ENCODE measurements at regions not wholly inside any gene's neighbourhood (a gene's known extent, or its start where the extent isn't known, plus 50 kb on each side); places are given as distances from the start of the nearest gene placed in this dataset.

GRCh38 chr5:29902859-29903258 is 1290.6 kb upstream of the CDH6 start:
- H3K36me3 Mint-ChIP-seq (ENCODE audit: low read depth) = no peaks in the 10 kb centered on the region
- DNase-seq (ENCODE audit: low spot score) = no peak
- no peak overlapping the region for H3K4me3 Mint-ChIP-seq
- H3K27me3 Mint-ChIP-seq (ENCODE audit: low read depth) = no peaks in the 10 kb centered on the region
- no peaks in the 10 kb centered on the region for H3K4me1 Mint-ChIP-seq (ENCODE audit: low read depth)
- H3K27ac Mint-ChIP-seq = no peak overlapping the region
- peaks cover 25% of the 10 kb centered on the region for H3K9me3 Mint-ChIP-seq

- H3K4me1 Mint-ChIP-seq (ENCODE audit: low read depth) = no peaks in the 10 kb centered on the region
- peaks cover 33% of the 10 kb centered on the region for H3K9me3 Mint-ChIP-seq
- H3K4me3 Mint-ChIP-seq = no peak overlapping the region
- H3K27ac Mint-ChIP-seq = no peak overlapping the region
- H3K36me3 Mint-ChIP-seq (ENCODE audit: low read depth) = no peaks in the 10 kb centered on the region
- DNase-seq (ENCODE audit: low spot score) = no peak
- H3K27me3 Mint-ChIP-seq (ENCODE audit: low read depth) = no peaks in the 10 kb centered on the region
Measured at GRCh38 chr5:29899583-29899982, 1293.9 kb upstream of the CDH6 start.

- Mint-ChIP-seq H3K4me3 (no peak overlapping the region), H3K9me3 (peaks cover 40% of the 10 kb centered on the region), H3K36me3 (ENCODE audit: low read depth) (no peaks in the 10 kb centered on the region), H3K27ac (no peak overlapping the region), H3K4me1 (ENCODE audit: low read depth) (no peaks in the 10 kb centered on the region), H3K27me3 (ENCODE audit: low read depth) (no peaks in the 10 kb centered on the region)
- no peak for DNase-seq (ENCODE audit: low spot score)
Measured at GRCh38 chr5:29897916-29898315, 1295.6 kb upstream of the CDH6 start.

GRCh38 chr5:29896646-29897045 is 1296.8 kb upstream of the CDH6 start:
- H3K9me3 Mint-ChIP-seq = peaks cover 38% of the 10 kb centered on the region
- H3K4me3 Mint-ChIP-seq = no peak overlapping the region
- no peak overlapping the region for H3K27ac Mint-ChIP-seq
- no peaks in the 10 kb centered on the region for H3K4me1 Mint-ChIP-seq (ENCODE audit: low read depth)
- H3K27me3 Mint-ChIP-seq (ENCODE audit: low read depth) = no peaks in the 10 kb centered on the region
- H3K36me3 Mint-ChIP-seq (ENCODE audit: low read depth) = no peaks in the 10 kb centered on the region
- no peak for DNase-seq (ENCODE audit: low spot score)

GRCh38 chr5:29894668-29895067 is 1298.8 kb upstream of the CDH6 start:
- Mint-ChIP-seq H3K9me3 (peaks cover 40% of the 10 kb centered on the region), H3K4me3 (no peak overlapping the region), H3K4me1 (ENCODE audit: low read depth) (no peaks in the 10 kb centered on the region), H3K27ac (no peak overlapping the region), H3K36me3 (ENCODE audit: low read depth) (no peaks in the 10 kb centered on the region), H3K27me3 (ENCODE audit: low read depth) (no peaks in the 10 kb centered on the region)
- no peak for DNase-seq (ENCODE audit: low spot score)

GRCh38 chr5:29889051-29889450 is 1304.4 kb upstream of the CDH6 start:
- no peak for DNase-seq (ENCODE audit: low spot score)
- H3K4me3 Mint-ChIP-seq = no peak overlapping the region
- H3K9me3 Mint-ChIP-seq = peaks cover 46% of the 10 kb centered on the region
- H3K27ac Mint-ChIP-seq = no peak overlapping the region
- no peaks in the 10 kb centered on the region for H3K36me3 Mint-ChIP-seq (ENCODE audit: low read depth)
- no peaks in the 10 kb centered on the region for H3K4me1 Mint-ChIP-seq (ENCODE audit: low read depth)
- H3K27me3 Mint-ChIP-seq (ENCODE audit: low read depth) = no peaks in the 10 kb centered on the region

- no peaks in the 10 kb centered on the region for H3K27me3 Mint-ChIP-seq (ENCODE audit: low read depth)
Measured at GRCh38 chr5:29885595-29885994, 1307.9 kb upstream of the CDH6 start.

GRCh38 chr5:29882036-29882435 is 1311.5 kb upstream of the CDH6 start:
- peaks cover 43% of the 10 kb centered on the region for H3K9me3 Mint-ChIP-seq
- no peaks in the 10 kb centered on the region for H3K36me3 Mint-ChIP-seq (ENCODE audit: low read depth)
- no peak overlapping the region for H3K4me3 Mint-ChIP-seq
- DNase-seq (ENCODE audit: low spot score) = no peak
- H3K27ac Mint-ChIP-seq = no peak overlapping the region
- no peaks in the 10 kb centered on the region for H3K4me1 Mint-ChIP-seq (ENCODE audit: low read depth)
- H3K27me3 Mint-ChIP-seq (ENCODE audit: low read depth) = no peaks in the 10 kb centered on the region

More at GRCh38 chr5:29885595-29885994, 1307.9 kb upstream of the CDH6 start:
- Mint-ChIP-seq H3K4me3 (no peak overlapping the region), H3K9me3 (peaks cover 49% of the 10 kb centered on the region), H3K27ac (no peak overlapping the region), H3K4me1 (ENCODE audit: low read depth) (no peaks in the 10 kb centered on the region), H3K36me3 (ENCODE audit: low read depth) (no peaks in the 10 kb centered on the region)
- DNase-seq (ENCODE audit: low spot score) = no peak

- no peaks in the 10 kb centered on the region for H3K27me3 Mint-ChIP-seq (ENCODE audit: low read depth)
Measured at GRCh38 chr5:29879401-29879800, 1314.1 kb upstream of the CDH6 start.

GRCh38 chr5:29878599-29878998 is 1314.9 kb upstream of the CDH6 start:
- no peaks in the 10 kb centered on the region for H3K27me3 Mint-ChIP-seq (ENCODE audit: low read depth)
- no peaks in the 10 kb centered on the region for H3K36me3 Mint-ChIP-seq (ENCODE audit: low read depth)
- no peaks in the 10 kb centered on the region for H3K4me1 Mint-ChIP-seq (ENCODE audit: low read depth)
- peaks cover 38% of the 10 kb centered on the region for H3K9me3 Mint-ChIP-seq
- no peak for DNase-seq (ENCODE audit: low spot score)
- H3K27ac Mint-ChIP-seq = no peak overlapping the region
- H3K4me3 Mint-ChIP-seq = no peak overlapping the region

More at GRCh38 chr5:29879401-29879800, 1314.1 kb upstream of the CDH6 start:
- Mint-ChIP-seq H3K4me1 (ENCODE audit: low read depth) (no peaks in the 10 kb centered on the region), H3K36me3 (ENCODE audit: low read depth) (no peaks in the 10 kb centered on the region), H3K27ac (no peak overlapping the region), H3K4me3 (no peak overlapping the region), H3K9me3 (peaks cover 41% of the 10 kb centered on the region)
- DNase-seq (ENCODE audit: low spot score) = no peak

GRCh38 chr5:29867155-29867554 is 1326.3 kb upstream of the CDH6 start:
- Mint-ChIP-seq H3K36me3 (ENCODE audit: low read depth) (no peaks in the 10 kb centered on the region), H3K4me3 (no peak overlapping the region), H3K9me3 (peaks cover 36% of the 10 kb centered on the region), H3K27me3 (ENCODE audit: low read depth) (no peaks in the 10 kb centered on the region), H3K4me1 (ENCODE audit: low read depth) (no peaks in the 10 kb centered on the region), H3K27ac (no peak overlapping the region)
- DNase-seq (ENCODE audit: low spot score) = no peak

- H3K4me1 Mint-ChIP-seq (ENCODE audit: low read depth) = no peaks in the 10 kb centered on the region
- no peaks in the 10 kb centered on the region for H3K36me3 Mint-ChIP-seq (ENCODE audit: low read depth)
- H3K4me3 Mint-ChIP-seq = no peak overlapping the region
- no peak overlapping the region for H3K27ac Mint-ChIP-seq
- H3K9me3 Mint-ChIP-seq = peaks cover 41% of the 10 kb centered on the region
- no peak for DNase-seq (ENCODE audit: low spot score)
- H3K27me3 Mint-ChIP-seq (ENCODE audit: low read depth) = no peaks in the 10 kb centered on the region
Measured at GRCh38 chr5:29853711-29854220, 1339.7 kb upstream of the CDH6 start.

- Mint-ChIP-seq H3K27me3 (ENCODE audit: low read depth) (no peaks in the 10 kb centered on the region), H3K36me3 (ENCODE audit: low read depth) (no peaks in the 10 kb centered on the region), H3K4me3 (no peak overlapping the region), H3K27ac (no peak overlapping the region), H3K4me1 (ENCODE audit: low read depth) (no peaks in the 10 kb centered on the region), H3K9me3 (peaks cover 39% of the 10 kb centered on the region)
- DNase-seq (ENCODE audit: low spot score) = no peak
Measured at GRCh38 chr5:29852329-29852728, 1341.2 kb upstream of the CDH6 start.

- no peak for DNase-seq (ENCODE audit: low spot score)
- peaks cover 33% of the 10 kb centered on the region for H3K9me3 Mint-ChIP-seq
- H3K27ac Mint-ChIP-seq = no peak overlapping the region
- H3K4me3 Mint-ChIP-seq = no peak overlapping the region
- H3K27me3 Mint-ChIP-seq (ENCODE audit: low read depth) = no peaks in the 10 kb centered on the region
- no peaks in the 10 kb centered on the region for H3K36me3 Mint-ChIP-seq (ENCODE audit: low read depth)
- H3K4me1 Mint-ChIP-seq (ENCODE audit: low read depth) = no peaks in the 10 kb centered on the region
Measured at GRCh38 chr5:29845206-29845605, 1348.3 kb upstream of the CDH6 start.

- Mint-ChIP-seq H3K36me3 (ENCODE audit: low read depth) (no peaks in the 10 kb centered on the region), H3K4me1 (ENCODE audit: low read depth) (no peaks in the 10 kb centered on the region), H3K27ac (no peak overlapping the region), H3K27me3 (ENCODE audit: low read depth) (no peaks in the 10 kb centered on the region), H3K4me3 (no peak overlapping the region), H3K9me3 (peaks cover 40% of the 10 kb centered on the region)
- DNase-seq (ENCODE audit: low spot score) = no peak
Measured at GRCh38 chr5:29833394-29833793, 1360.1 kb upstream of the CDH6 start.
